PC-3 (cell line): ENCODE measurements at regions not wholly inside any gene's neighbourhood (a gene's known extent, or its start where the extent isn't known, plus 50 kb on each side); places are given as distances from the start of the nearest gene placed in this dataset.

ENCODE experiments used
- ATAC-seq: fragments of 200-7000 bp; cut with Tn5 transposase; 2 replicates; pipeline ENCODE4 v1.9.1; 2020; ENCODE audit warnings: mild to moderate bottlenecking, moderate library complexity
- BruUV-seq: library from RNA; stranded (reverse); fragments of 400-500 nt; replicated peaks from 2 replicates; lab custom pipeline; 2021; lab: Mats Ljungman, UMichigan
- CTCF ChIA-PET: fragments of 300-600 bp; sonication (Branson Sonifier 250); formaldehyde crosslinking; loops from one replicate; lab custom pipeline; 2022; ENCODE audit warnings: antibody characterized with exemption; lab: Charles Lee
- POLR2A ChIA-PET: fragments of 300-600 bp; sonication (Branson Sonifier 250); formaldehyde crosslinking; loops from one replicate; lab custom pipeline; 2022; ENCODE audit warnings: antibody characterized with exemption; ENCODE audit not compliant: unreplicated experiment; lab: Charles Lee
- DNase-seq: peaks from one replicate; pipeline ENCODE4 v3.0.0-alpha.2; 2015
- H2AFZ ChIP-seq: fragments of 300-600 bp; sonication (generic); 2 replicates; pipeline ENCODE4 v1.6.0; 2016; ENCODE audit warnings: antibody characterized with exemption, low read length
- H3F3A ChIP-seq: fragments of 300-600 bp; sonication (generic); one replicate; pipeline ENCODE4 v1.6.0; 2017; ENCODE audit warnings: antibody characterized with exemption, low read length, control low read depth, mild to moderate bottlenecking; ENCODE audit not compliant: unreplicated experiment
- H3K27ac ChIP-seq: fragments of 300-600 bp; sonication (generic); 2 replicates; pipeline ENCODE4 v1.5.1; 2016; ENCODE audit warnings: mild to moderate bottlenecking, low read length
- H3K27me3 ChIP-seq: fragments of 300-600 bp; sonication (generic); 2 replicates; pipeline ENCODE4 v1.6.1; 2016; ENCODE audit warnings: low read length, mixed read lengths
- H3K36me3 ChIP-seq: fragments of 300-600 bp; sonication (generic); 2 replicates; pipeline ENCODE4 v1.6.1; 2016; ENCODE audit warnings: low read depth, mixed run types, low read length, mixed read lengths
- H3K4me1 ChIP-seq: fragments of 300-600 bp; sonication (generic); 2 replicates; pipeline ENCODE4 v1.5.1; 2016; ENCODE audit warnings: low read length; ENCODE audit not compliant: insufficient read depth
- H3K4me2 ChIP-seq: fragments of 300-600 bp; sonication (generic); 2 replicates; pipeline ENCODE4 v1.6.0; 2016; ENCODE audit warnings: low read length
- H3K4me3 ChIP-seq: fragments of 300-600 bp; sonication (generic); 2 replicates; pipeline ENCODE4 v1.5.1; 2016; ENCODE audit warnings: mild to moderate bottlenecking, low read length, mixed read lengths
- H3K79me2 ChIP-seq: fragments of 300-600 bp; sonication (generic); 2 replicates; pipeline ENCODE4 v1.6.1; 2017; ENCODE audit warnings: low read length, mixed read lengths
- H3K9ac ChIP-seq: fragments of 300-600 bp; sonication (generic); 2 replicates; pipeline ENCODE4 v1.6.0; 2016; ENCODE audit warnings: mild to moderate bottlenecking, low read length
- H3K9me2 ChIP-seq: fragments of 300-600 bp; sonication (generic); replicated peaks from 2 replicates; pipeline ENCODE4 v1.6.1; 2016; ENCODE audit warnings: mixed run types, low read length, mixed read lengths
- H3K9me3 ChIP-seq: fragments of 300-600 bp; sonication (generic); 2 replicates; pipeline ENCODE4 v1.6.1; 2016; ENCODE audit warnings: low read length, mixed read lengths
- H4K20me1 ChIP-seq: fragments of 300-600 bp; sonication (generic); 2 replicates; pipeline ENCODE4 v1.6.1; 2016; ENCODE audit warnings: low read length, mixed read lengths
- EZH2 ChIP-seq: fragments of 300-600 bp; sonication (generic); IDR thresholded peaks from one replicate; pipeline ENCODE4 v1.6.1; 2017; ENCODE audit warnings: antibody characterized with exemption, mild to moderate bottlenecking, low read length; ENCODE audit not compliant: unreplicated experiment
- EZH2phosphoT487 ChIP-seq: fragments of 300-600 bp; sonication (generic); IDR thresholded peaks from 2 replicates; pipeline ENCODE4 v1.6.1; 2018; ENCODE audit warnings: mild to moderate bottlenecking, antibody characterized with exemption, low read length, borderline replicate concordance
- intact Hi-C: fragments of 100-400 bp; cut with micrococcal nuclease; formaldehyde crosslinking; loops from 2 replicates; pipeline ENCODE4 v1.9.0; 2023
- TF ChIP-seq, protein P1 (sequence below): fragments of 300-600 bp; sonication (generic); conservative IDR thresholded peaks from 2 replicates; pipeline ENCODE4 v1.5.1; 2017; ENCODE audit warnings: antibody characterized with exemption, low read depth, mild to moderate bottlenecking, low read length

GRCh38 chr4:114512595-114513295 is 85.9 kb upstream of the UGT8 start:
- CTCF ChIA-PET: no interaction called here
- H3K9ac ChIP-seq: no peak overlapping the region
- no peaks in the 10 kb centered on the region for H3K9me3 ChIP-seq
- H3K27ac ChIP-seq: peak overlapping the region; percentile 24; the same call in 1 of the 2 replicates
- POLR2A ChIA-PET: interaction anchor here (0.7 kb wide), 1 partner anchor 127 kb away, joined by 11 read pairs; no protein-coding TSS in a partner anchor
- no peaks in the 10 kb centered on the region for H3F3A ChIP-seq
- no peaks in the 10 kb centered on the region for H3K9me2 ChIP-seq
- H2AFZ ChIP-seq: no peak overlapping the region
- intact Hi-C loops: loop anchor here (2.0 to 5.0 kb wide), 3 partner anchors 50 to 110 kb away; no protein-coding TSS in a partner anchor
- no TSS peak for BruUV-seq
- TF ChIP-seq EZH2phosphoT487 (no peak), EZH2 (no peak)
- TF ChIP-seq, protein P1, sequence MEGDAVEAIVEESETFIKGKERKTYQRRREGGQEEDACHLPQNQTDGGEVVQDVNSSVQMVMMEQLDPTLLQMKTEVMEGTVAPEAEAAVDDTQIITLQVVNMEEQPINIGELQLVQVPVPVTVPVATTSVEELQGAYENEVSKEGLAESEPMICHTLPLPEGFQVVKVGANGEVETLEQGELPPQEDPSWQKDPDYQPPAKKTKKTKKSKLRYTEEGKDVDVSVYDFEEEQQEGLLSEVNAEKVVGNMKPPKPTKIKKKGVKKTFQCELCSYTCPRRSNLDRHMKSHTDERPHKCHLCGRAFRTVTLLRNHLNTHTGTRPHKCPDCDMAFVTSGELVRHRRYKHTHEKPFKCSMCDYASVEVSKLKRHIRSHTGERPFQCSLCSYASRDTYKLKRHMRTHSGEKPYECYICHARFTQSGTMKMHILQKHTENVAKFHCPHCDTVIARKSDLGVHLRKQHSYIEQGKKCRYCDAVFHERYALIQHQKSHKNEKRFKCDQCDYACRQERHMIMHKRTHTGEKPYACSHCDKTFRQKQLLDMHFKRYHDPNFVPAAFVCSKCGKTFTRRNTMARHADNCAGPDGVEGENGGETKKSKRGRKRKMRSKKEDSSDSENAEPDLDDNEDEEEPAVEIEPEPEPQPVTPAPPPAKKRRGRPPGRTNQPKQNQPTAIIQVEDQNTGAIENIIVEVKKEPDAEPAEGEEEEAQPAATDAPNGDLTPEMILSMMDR: no peak
- no peak overlapping the region for H3K4me3 ChIP-seq
- peaks cover 24% of the 10 kb centered on the region for H3K4me1 ChIP-seq
- H3K27me3 ChIP-seq: no peaks in the 10 kb centered on the region
- no peaks in the 10 kb centered on the region for H3K79me2 ChIP-seq
- no peaks in the 10 kb centered on the region for H4K20me1 ChIP-seq
- DNase-seq (peak; percentile 66), ATAC-seq (peak; percentile 81)
- peak overlapping the region; percentile 2; the same call in 1 of the 2 replicates for H3K4me2 ChIP-seq
- H3K36me3 ChIP-seq: no peaks in the 10 kb centered on the region

- Histone ChIP-seq H3K4me1 (no peaks in the 10 kb centered on the region), H3K27ac (no peak overlapping the region), H3K36me3 (no peaks in the 10 kb centered on the region), H4K20me1 (no peaks in the 10 kb centered on the region), H3K27me3 (no peaks in the 10 kb centered on the region), H3K4me3 (no peak overlapping the region), H3K9me3 (no peaks in the 10 kb centered on the region), H3K9ac (no peak overlapping the region), H3K4me2 (no peak overlapping the region), H3K79me2 (no peaks in the 10 kb centered on the region), H3F3A (no peaks in the 10 kb centered on the region), H2AFZ (no peak overlapping the region), H3K9me2 (no peaks in the 10 kb centered on the region)
- TF ChIP-seq EZH2phosphoT487 (no peak), EZH2 (no peak)
- TF ChIP-seq, protein P1: no peak
- CTCF ChIA-PET: no interaction called here
- DNase-seq (no peak), ATAC-seq (no peak)
- POLR2A ChIA-PET: no interaction called here
- BruUV-seq: no TSS peak
- intact Hi-C loops: no loop called here
Observed at GRCh38 chr4:114519368-114519767, 79.2 kb upstream of the UGT8 start.

- Histone ChIP-seq H3F3A (no peaks in the 10 kb centered on the region), H3K27me3 (no peaks in the 10 kb centered on the region), H3K9ac (no peak overlapping the region), H3K4me1 (no peaks in the 10 kb centered on the region), H3K9me2 (no peaks in the 10 kb centered on the region), H3K27ac (no peak overlapping the region), H4K20me1 (no peaks in the 10 kb centered on the region), H3K4me2 (no peak overlapping the region), H2AFZ (no peak overlapping the region), H3K36me3 (no peaks in the 10 kb centered on the region), H3K9me3 (no peaks in the 10 kb centered on the region), H3K4me3 (no peak overlapping the region), H3K79me2 (no peaks in the 10 kb centered on the region)
- TF ChIP-seq, protein P1: no peak
- TF ChIP-seq EZH2phosphoT487: no peak
- no peak for TF ChIP-seq EZH2
- intact Hi-C loops: no loop called here
- DNase-seq: no peak
- BruUV-seq: no TSS peak
- POLR2A ChIA-PET: no interaction called here
- CTCF ChIA-PET: no interaction called here
- no peak for ATAC-seq
Observed at GRCh38 chr4:114527170-114527569, 71.4 kb upstream of the UGT8 start.
